OCI-LY1 (cell line): ENCODE measurements at regions not wholly inside any gene's neighbourhood (a gene's known extent, or its start where the extent isn't known, plus 50 kb on each side); places are given as distances from the start of the nearest gene placed in this dataset.

Source experiments
- H2AFZ ChIP-seq: fragments of 200-600 bp; sonication (generic), shearing (Covaris generic); 2 replicates; pipeline ENCODE4 v1.6.0; 2014; ENCODE audit warnings: antibody characterized with exemption, mild to moderate bottlenecking, low read length
- H3F3A ChIP-seq: fragments of 200-600 bp; sonication (generic), shearing (Covaris generic); 2 replicates; pipeline ENCODE4 v1.6.0; 2014; ENCODE audit warnings: mild to moderate bottlenecking, antibody characterized with exemption, low read length, moderate library complexity; ENCODE audit not compliant: insufficient read depth
- H3K27ac ChIP-seq: fragments of 200-600 bp; sonication (generic); 2 replicates; pipeline ENCODE4 v1.5.1; 2014; ENCODE audit warnings: low read length, mixed run types, mild to moderate bottlenecking, low read depth; ENCODE audit not compliant: poor library complexity, severe bottlenecking
- H3K27me3 ChIP-seq: fragments of 200-600 bp; sonication (generic); 2 replicates; pipeline ENCODE4 v1.6.0; 2014; ENCODE audit warnings: antibody characterized with exemption, mild to moderate bottlenecking, low read length, moderate library complexity; ENCODE audit not compliant: insufficient read depth
- H3K36me3 ChIP-seq: fragments of 200-600 bp; sonication (generic); 2 replicates; pipeline ENCODE4 v1.6.1; 2014; ENCODE audit warnings: mild to moderate bottlenecking, antibody characterized with exemption, low read length, moderate library complexity, mixed read lengths; ENCODE audit not compliant: insufficient read depth
- H3K4me1 ChIP-seq: fragments of 200-600 bp; sonication (generic); 2 replicates; pipeline ENCODE4 v1.5.1; 2014; ENCODE audit warnings: mild to moderate bottlenecking, low read length, moderate library complexity; ENCODE audit not compliant: insufficient read depth, severe bottlenecking
- H3K4me2 ChIP-seq: fragments of 200-600 bp; sonication (generic), shearing (Covaris generic); 2 replicates; pipeline ENCODE4 v1.6.1; 2014; ENCODE audit warnings: low read length
- H3K4me3 ChIP-seq: fragments of 200-600 bp; sonication (generic); 2 replicates; pipeline ENCODE4 v1.5.1; 2014; ENCODE audit warnings: low read length, low read depth, mild to moderate bottlenecking, mixed read lengths; ENCODE audit not compliant: poor library complexity, severe bottlenecking
- H3K79me2 ChIP-seq: fragments of 200-600 bp; shearing (Covaris generic); 2 replicates; pipeline ENCODE4 v1.6.1; 2016; ENCODE audit warnings: mixed run types, low read length, mixed read lengths; ENCODE audit not compliant: insufficient read depth
- H3K9ac ChIP-seq: fragments of 200-600 bp; sonication (generic), shearing (Covaris generic); 2 replicates; pipeline ENCODE4 v1.6.1; 2014; ENCODE audit warnings: mild to moderate bottlenecking, low read length, mixed read lengths
- H3K9me2 ChIP-seq: fragments of 200-600 bp; sonication (generic), shearing (Covaris generic); 2 replicates; pipeline ENCODE4 v1.6.1; 2014; ENCODE audit warnings: low read depth, mild to moderate bottlenecking, low read length, mixed read lengths
- H3K9me3 ChIP-seq: fragments of 200-600 bp; shearing (Covaris generic); 2 replicates; pipeline ENCODE4 v1.6.1; 2014; ENCODE audit warnings: low read length, mixed read lengths
- H4K20me1 ChIP-seq: fragments of 200-600 bp; sonication (generic), shearing (Covaris generic); 2 replicates; pipeline ENCODE4 v1.6.0; 2016; ENCODE audit warnings: mild to moderate bottlenecking, low read length; ENCODE audit not compliant: insufficient read depth
- EZH2 ChIP-seq: fragments of 200-600 bp; sonication (generic), shearing (Covaris generic); IDR thresholded peaks from 2 replicates; pipeline ENCODE4 v1.8.0; 2017; ENCODE audit warnings: borderline replicate concordance, mixed run types, mild to moderate bottlenecking, antibody characterized with exemption, low read length, moderate library complexity, mixed read lengths
- TF ChIP-seq, protein P1 (sequence below): fragments of 200-600 bp; sonication (generic), shearing (Covaris generic); IDR thresholded peaks from 2 replicates; pipeline ENCODE4 v1.5.1; 2017; ENCODE audit warnings: mild to moderate bottlenecking, antibody characterized with exemption, low read length, moderate library complexity, mixed read lengths

DNA sequence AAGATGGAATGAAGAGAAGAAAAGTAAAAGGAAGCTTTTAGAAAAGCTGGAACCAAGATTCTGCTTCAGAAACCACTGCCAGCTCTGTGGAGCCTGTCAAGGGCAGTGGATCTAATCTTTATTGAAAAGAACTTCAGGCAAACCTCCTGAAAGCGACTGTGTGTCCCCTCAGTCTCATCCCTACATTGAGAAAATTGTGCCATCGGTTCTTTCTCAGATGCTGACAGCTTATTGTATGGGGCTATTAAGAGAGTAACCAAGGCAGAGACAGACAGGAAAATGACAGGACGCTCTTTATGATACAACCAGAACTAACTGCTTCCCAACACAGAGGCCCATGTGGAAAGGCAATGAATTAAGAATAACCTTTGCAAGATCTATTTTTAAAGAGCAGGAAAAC, 763.2 kb upstream of the CHAC2 start:
- no peak overlapping the region for H3K27ac ChIP-seq
- no peaks in the 10 kb centered on the region for H3K9me2 ChIP-seq
- H3F3A ChIP-seq, result no peaks in the 10 kb centered on the region
- no peak overlapping the region for H2AFZ ChIP-seq
- no peak overlapping the region for H3K4me2 ChIP-seq
- no peaks in the 10 kb centered on the region for H3K27me3 ChIP-seq
- TF ChIP-seq, protein P1, sequence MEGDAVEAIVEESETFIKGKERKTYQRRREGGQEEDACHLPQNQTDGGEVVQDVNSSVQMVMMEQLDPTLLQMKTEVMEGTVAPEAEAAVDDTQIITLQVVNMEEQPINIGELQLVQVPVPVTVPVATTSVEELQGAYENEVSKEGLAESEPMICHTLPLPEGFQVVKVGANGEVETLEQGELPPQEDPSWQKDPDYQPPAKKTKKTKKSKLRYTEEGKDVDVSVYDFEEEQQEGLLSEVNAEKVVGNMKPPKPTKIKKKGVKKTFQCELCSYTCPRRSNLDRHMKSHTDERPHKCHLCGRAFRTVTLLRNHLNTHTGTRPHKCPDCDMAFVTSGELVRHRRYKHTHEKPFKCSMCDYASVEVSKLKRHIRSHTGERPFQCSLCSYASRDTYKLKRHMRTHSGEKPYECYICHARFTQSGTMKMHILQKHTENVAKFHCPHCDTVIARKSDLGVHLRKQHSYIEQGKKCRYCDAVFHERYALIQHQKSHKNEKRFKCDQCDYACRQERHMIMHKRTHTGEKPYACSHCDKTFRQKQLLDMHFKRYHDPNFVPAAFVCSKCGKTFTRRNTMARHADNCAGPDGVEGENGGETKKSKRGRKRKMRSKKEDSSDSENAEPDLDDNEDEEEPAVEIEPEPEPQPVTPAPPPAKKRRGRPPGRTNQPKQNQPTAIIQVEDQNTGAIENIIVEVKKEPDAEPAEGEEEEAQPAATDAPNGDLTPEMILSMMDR, result no peak
- no peak for TF ChIP-seq EZH2
- H3K9me3 ChIP-seq, result no peaks in the 10 kb centered on the region
- no peaks in the 10 kb centered on the region for H4K20me1 ChIP-seq
- H3K4me3 ChIP-seq, result no peak overlapping the region
- no peak overlapping the region for H3K9ac ChIP-seq
- H3K79me2 ChIP-seq, result no peaks in the 10 kb centered on the region
- H3K4me1 ChIP-seq, result no peaks in the 10 kb centered on the region
- no peaks in the 10 kb centered on the region for H3K36me3 ChIP-seq

GRCh38 chr2:52995424-52995823, 772.2 kb upstream of the CHAC2 start:
- no peaks in the 10 kb centered on the region for H3K36me3 ChIP-seq
- no peak overlapping the region for H3K4me2 ChIP-seq
- no peak overlapping the region for H3K27ac ChIP-seq
- no peaks in the 10 kb centered on the region for H3K4me1 ChIP-seq
- no peaks in the 10 kb centered on the region for H3K79me2 ChIP-seq
- no peaks in the 10 kb centered on the region for H3K9me2 ChIP-seq
- no peaks in the 10 kb centered on the region for H4K20me1 ChIP-seq
- no peak overlapping the region for H3K9ac ChIP-seq
- no peaks in the 10 kb centered on the region for H3F3A ChIP-seq
- H3K9me3 ChIP-seq, result no peaks in the 10 kb centered on the region
- H2AFZ ChIP-seq, result no peak overlapping the region
- no peak overlapping the region for H3K4me3 ChIP-seq
- no peaks in the 10 kb centered on the region for H3K27me3 ChIP-seq
- TF ChIP-seq, protein P1, result no peak
- TF ChIP-seq EZH2, result no peak

DNA sequence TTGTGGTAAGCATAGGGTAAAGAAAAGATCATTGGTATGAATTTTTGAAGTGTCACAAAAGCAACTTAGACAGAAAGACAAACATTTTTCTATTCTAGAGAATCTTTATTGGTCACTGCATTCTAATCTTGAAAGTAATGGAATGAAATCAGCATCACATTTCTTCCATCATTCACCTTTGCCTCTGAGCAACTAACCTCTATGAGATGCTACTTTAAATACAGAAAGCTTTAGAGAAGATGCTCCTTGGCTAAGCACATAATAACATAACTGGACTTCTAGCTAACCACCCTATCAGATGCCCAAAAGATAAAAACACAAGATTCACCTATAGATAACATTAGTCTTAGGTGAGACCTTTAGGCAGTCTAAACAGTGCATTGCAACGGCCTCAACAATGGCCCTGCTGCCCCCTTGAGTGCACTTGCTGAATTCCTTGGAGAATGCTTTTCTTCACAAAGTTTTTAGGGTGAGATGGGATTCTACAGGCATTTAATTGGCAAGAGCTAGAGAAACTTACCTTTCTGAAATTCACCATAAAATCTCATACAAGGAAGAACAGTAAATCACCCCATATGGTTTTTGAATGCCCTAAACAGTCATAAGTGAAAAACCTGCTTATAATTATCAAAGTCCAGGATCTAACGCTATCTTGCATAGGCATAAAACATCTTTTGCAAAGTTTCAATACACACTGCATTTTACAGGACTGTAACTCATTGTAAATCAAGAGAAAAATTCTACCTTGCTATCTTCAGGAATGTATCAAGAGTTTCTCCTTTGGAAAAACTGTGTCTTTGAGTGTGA, 791.3 kb upstream of the CHAC2 start:
- no peak for TF ChIP-seq EZH2
- TF ChIP-seq, protein P1, result peak; percentile 45
- Histone ChIP-seq H3K4me2 (no peak overlapping the region), H3K9me2 (no peaks in the 10 kb centered on the region), H3K4me3 (no peak overlapping the region), H3K27me3 (no peaks in the 10 kb centered on the region), H3K79me2 (no peaks in the 10 kb centered on the region), H3K36me3 (no peaks in the 10 kb centered on the region), H4K20me1 (no peaks in the 10 kb centered on the region), H3K9me3 (no peaks in the 10 kb centered on the region), H3K27ac (no peak overlapping the region), H3K9ac (no peak overlapping the region), H2AFZ (no peak overlapping the region), H3F3A (no peaks in the 10 kb centered on the region), H3K4me1 (no peaks in the 10 kb centered on the region)
